ENCODE measurements at regions not wholly inside any gene's neighbourhood (a gene's known extent, or its start where the extent isn't known, plus 50 kb on each side); places are given as distances from the start of the nearest gene placed in this dataset.

DNA sequence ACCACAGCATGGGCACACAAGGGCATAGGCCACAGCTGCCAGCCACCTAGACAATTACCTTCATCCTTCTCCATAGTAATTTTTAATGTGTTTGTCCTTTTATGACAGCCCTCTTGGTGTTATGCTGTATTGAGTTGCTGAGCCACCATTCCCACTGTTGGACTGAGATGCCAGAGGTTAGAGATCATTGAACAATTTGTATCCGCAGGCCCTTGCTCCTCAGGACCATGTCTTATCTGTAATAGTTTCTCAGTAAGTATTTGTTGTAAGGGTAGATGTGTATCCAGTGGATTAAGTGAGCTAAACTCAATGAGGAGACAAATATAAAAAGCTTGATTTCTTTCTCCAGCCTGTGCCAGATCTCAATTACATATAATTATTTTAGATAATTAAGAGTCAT is 832.8 kb upstream of the ID2 start:
- Mint-ChIP-seq H3K9me3 (no peaks in the 10 kb centered on the region), H3K4me3 (no peak overlapping the region), H3K36me3 (no peaks in the 10 kb centered on the region), H3K27me3 (ENCODE audit: low read depth in 3 of 3) (peaks cover 2 to 4% (median 2%) of the 10 kb centered on the region in 3 donors), H3K27ac (no peak overlapping the region), H3K4me1 (no peaks in the 10 kb centered on the region)
- no peak for TF ChIP-seq CTCF (IDR thresholded peaks at IDR 0.05)
- H2AFZ ChIP-seq (ENCODE audit: insufficient read depth, low read depth, low read length, poor library complexity, severe bottlenecking), result no peak overlapping the region
- no peaks in the 10 kb centered on the region for H3K4me1 ChIP-seq (ENCODE audit: control insufficient read depth in 1 of 2, insufficient read depth in 2 of 2, low read length in 2 of 2)
- no peaks in the 10 kb centered on the region for H3K79me2 ChIP-seq (ENCODE audit: insufficient read depth, low read length)
- H3K27me3 ChIP-seq (ENCODE audit: control insufficient read depth in 2 of 2, insufficient read depth in 2 of 2, low read length in 2 of 2), result no peaks in the 10 kb centered on the region
- intact Hi-C loops (cut with micrococcal nuclease), result no loop called here
- WGBS (ENCODE audit: insufficient coverage), result no CpG with 5 or more reads among the region's 1 CpG
- no peaks in the 10 kb centered on the region for H3K9me3 ChIP-seq (replicated peaks in 1 of 2; ENCODE audit: control insufficient read depth in 1 of 2, insufficient read depth in 1 of 2, low read length in 2 of 2)
- no peak overlapping the region for H3K4me2 ChIP-seq (replicated peaks; ENCODE audit: extremely low read depth, low read length, poor library complexity, severe bottlenecking)
- no peak overlapping the region for H3K4me3 ChIP-seq (replicated peaks in 1 of 3; ENCODE audit: low read depth in 2 of 3, low read length in 3 of 3)
- no peaks in the 10 kb centered on the region for H4K20me1 ChIP-seq (ENCODE audit: insufficient read depth, low read length)
- no peaks in the 10 kb centered on the region for H3K36me3 ChIP-seq (replicated peaks in 1 of 2; ENCODE audit: control insufficient read depth in 1 of 2, insufficient read depth in 2 of 2, low read length in 2 of 2)
- DNase-seq, result no peak
- H3K9ac ChIP-seq (ENCODE audit: insufficient read depth, low read length, poor library complexity, severe bottlenecking), result no peak overlapping the region
- no peak overlapping the region for H3K27ac ChIP-seq (ENCODE audit: low read depth in 1 of 2, low read length in 2 of 2)

GRCh38 chr2:7849531-7849930 is 832.3 kb upstream of the ID2 start:
- Histone ChIP-seq H3K4me2 (replicated peaks; ENCODE audit: extremely low read depth, low read length, poor library complexity, severe bottlenecking) (no peak overlapping the region), H3K9ac (ENCODE audit: insufficient read depth, low read length, poor library complexity, severe bottlenecking) (no peak overlapping the region), H3K36me3 (replicated peaks in 1 of 2; ENCODE audit: control insufficient read depth in 1 of 2, insufficient read depth in 2 of 2, low read length in 2 of 2) (no peaks in the 10 kb centered on the region), H3K9me3 (replicated peaks in 1 of 2; ENCODE audit: control insufficient read depth in 1 of 2, insufficient read depth in 1 of 2, low read length in 2 of 2) (no peaks in the 10 kb centered on the region), H4K20me1 (ENCODE audit: insufficient read depth, low read length) (no peaks in the 10 kb centered on the region), H2AFZ (ENCODE audit: insufficient read depth, low read depth, low read length, poor library complexity, severe bottlenecking) (no peak overlapping the region), H3K4me3 (replicated peaks in 1 of 3; ENCODE audit: low read depth in 2 of 3, low read length in 3 of 3) (no peak overlapping the region), H3K4me1 (ENCODE audit: control insufficient read depth in 1 of 2, insufficient read depth in 2 of 2, low read length in 2 of 2) (no peaks in the 10 kb centered on the region), H3K27ac (ENCODE audit: low read depth in 1 of 2, low read length in 2 of 2) (no peak overlapping the region), H3K27me3 (ENCODE audit: control insufficient read depth in 2 of 2, insufficient read depth in 2 of 2, low read length in 2 of 2) (no peaks in the 10 kb centered on the region), H3K79me2 (ENCODE audit: insufficient read depth, low read length) (no peaks in the 10 kb centered on the region)
- no peaks in the 10 kb centered on the region for H3K36me3 Mint-ChIP-seq
- peaks cover 1 to 4% (median 2%) of the 10 kb centered on the region in 3 donors for H3K27me3 Mint-ChIP-seq (ENCODE audit: low read depth in 3 of 3)
- H3K4me1 Mint-ChIP-seq, result no peaks in the 10 kb centered on the region
- H3K27ac Mint-ChIP-seq, result no peak overlapping the region
- DNase-seq, result no peak
- no peak for TF ChIP-seq CTCF (IDR thresholded peaks at IDR 0.05)
- WGBS (ENCODE audit: insufficient coverage), result 60% methylated on average over 3 of the region's 5 CpGs
- no peak overlapping the region for H3K4me3 Mint-ChIP-seq
- intact Hi-C loops (cut with micrococcal nuclease), result no loop called here
- H3K9me3 Mint-ChIP-seq, result no peaks in the 10 kb centered on the region

All from CD14-positive monocyte (primary cell).